NCI-H510A (cell line): ENCODE measurements at regions not wholly inside any gene's neighbourhood (a gene's known extent, or its start where the extent isn't known, plus 50 kb on each side); places are given as distances from the start of the nearest gene placed in this dataset.
"Not testable (repeated sequence)": the region's sequence is repeated elsewhere in the genome, so short reads cannot be mapped to it uniquely, and the experiment has no call there.

Experiments used
- DNase-seq: peaks from one replicate; lab custom pipeline; 2025; lab: John Stamatoyannopoulos, UW

DNA sequence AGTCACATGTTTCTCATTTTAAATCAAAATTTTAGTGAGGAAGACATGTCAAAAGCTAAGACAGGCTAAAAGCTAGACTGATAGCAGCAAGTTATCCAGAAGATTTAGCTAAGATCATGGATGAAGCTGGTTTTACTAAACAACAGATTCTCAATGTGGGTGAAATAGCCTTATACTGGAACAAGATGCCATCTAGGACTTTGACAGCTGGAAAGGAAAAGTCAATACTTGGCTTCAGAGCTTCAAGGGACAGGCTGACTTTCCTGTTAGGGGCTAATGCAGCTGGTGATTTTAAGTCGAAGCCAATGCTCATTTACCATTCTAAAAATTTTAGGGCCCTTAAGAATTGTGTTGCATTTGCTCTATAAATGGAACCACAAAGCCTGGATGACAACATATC is 455.3 kb upstream of the SLC10A2 start:
- no peak for DNase-seq

DNA sequence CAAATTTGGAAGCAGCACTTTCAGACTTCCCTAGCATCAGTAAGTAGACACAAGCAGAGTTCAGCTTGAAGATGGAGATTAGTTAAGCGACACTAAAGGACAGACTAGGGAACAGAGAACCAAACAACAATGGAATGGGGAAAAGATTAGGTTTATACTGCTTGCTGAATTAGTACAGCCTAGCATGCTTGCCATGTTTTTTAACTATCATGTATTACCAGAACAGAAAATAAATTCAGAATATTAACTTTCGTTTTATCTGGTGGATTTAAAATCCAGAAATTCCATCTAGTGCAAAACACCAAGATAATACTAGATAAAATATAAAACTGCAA is 451.5 kb upstream of the SLC10A2 start:
- DNase-seq: no peak

- no peak for DNase-seq
Measured at GRCh38 chr13:103517066-103517767, 451.0 kb upstream of the SLC10A2 start.

- DNase-seq: no peak
Measured at GRCh38 chr13:103516015-103516795, 450.0 kb upstream of the SLC10A2 start.

- DNase-seq: no peak
Measured at GRCh38 chr13:103515410-103515809, 449.2 kb upstream of the SLC10A2 start.

DNA sequence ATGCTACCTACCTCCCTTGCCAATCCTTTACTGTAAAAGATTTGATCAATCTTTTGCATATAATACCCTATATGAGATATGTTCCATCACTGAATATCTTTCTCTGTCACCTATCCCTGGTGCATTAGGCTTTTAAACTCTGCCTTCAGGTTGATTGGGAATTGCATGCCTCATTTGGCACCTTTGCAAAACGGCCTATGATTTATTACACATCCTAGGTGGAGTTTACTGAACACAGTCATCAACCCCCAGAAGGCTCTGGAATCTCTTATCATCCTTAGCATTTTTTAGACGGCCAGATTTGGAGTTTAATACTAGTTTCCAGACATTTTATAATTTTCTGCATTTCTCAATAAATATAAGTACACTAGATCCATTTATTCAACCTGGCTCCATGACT is 448.4 kb upstream of the SLC10A2 start:
- DNase-seq: no peak

DNA sequence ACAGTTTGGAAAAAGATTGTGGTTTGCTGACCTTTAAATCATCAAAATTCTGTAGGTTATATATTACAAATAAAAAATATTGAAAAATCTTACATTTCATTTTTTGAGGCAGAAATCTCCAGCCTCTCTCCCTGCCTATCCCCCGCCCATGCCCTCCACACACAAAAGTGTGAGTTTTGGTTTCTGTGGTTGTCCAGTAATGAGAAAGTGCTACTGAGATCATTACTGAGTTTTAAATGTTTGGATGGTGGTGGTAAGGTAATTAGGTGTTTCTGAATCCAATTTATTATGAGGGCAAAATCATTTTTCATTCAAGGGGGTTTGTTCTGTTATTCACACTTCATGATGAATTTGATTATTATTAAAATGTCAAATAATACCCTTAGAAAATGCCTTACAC is 448.0 kb upstream of the SLC10A2 start:
- no peak for DNase-seq

DNA sequence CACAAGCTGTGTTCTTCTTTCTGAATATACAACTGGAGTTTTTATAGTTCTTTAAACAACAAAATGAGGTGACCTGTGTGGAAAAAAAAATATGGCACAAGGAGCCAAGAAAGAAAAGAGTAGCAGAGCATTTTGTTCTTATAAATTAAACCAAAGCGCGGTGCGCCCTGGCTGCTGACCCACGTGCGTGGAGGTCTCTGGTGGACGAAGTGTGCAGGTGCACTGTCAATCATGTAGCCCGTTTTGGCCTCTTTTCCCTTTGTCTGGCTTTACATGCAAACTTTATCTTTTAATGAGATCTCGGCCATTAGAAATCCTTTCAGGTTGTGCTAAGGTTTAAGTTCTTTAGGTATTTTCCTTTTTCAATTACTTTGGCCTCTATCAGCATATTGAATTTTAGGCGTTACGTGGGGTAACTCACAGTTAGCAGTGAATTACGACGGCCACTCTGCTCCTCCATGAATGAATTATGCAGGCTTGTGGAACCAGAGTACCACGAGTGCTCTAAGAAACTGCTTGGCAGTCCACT is 443.9 kb upstream of the SLC10A2 start:
- DNase-seq: no peak

DNA sequence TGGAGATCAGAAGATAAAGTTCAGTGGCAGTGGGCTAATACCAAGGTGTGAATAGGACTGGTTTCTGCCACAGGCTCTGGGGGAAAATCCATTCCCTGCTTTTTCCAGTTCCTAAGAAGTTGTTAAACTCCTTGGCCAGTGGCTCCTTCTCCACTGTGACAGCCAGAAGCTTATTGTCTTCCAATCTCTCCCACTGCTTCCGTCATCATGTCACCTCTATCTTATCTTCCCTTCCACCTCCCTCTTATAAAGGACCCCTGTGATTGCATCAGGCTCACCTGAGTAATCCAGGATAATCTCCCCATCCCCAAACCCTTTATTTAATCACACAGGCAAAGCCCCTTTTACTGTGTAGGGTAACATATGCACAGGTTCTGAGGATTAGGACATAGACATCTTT is 431.2 kb upstream of the SLC10A2 start:
- DNase-seq: no peak

DNA sequence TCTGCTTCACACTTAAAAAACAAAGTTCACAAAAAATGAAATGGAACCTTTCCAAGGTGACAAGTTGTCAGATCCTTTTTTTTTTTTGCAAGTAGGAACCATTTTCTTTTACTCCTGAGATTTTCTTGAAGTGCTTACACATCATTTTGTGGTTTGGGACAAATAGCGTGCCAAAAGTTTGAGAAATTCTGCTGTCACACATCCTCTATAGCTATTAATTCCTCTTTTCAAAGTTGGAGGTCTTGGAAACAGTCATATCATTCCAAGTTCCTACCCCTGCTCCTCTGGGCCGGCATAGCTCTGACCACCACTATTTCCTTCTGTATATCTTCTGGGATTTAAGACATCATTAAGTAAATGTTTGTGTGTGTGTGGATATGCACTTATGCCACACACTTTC is 421.6 kb upstream of the SLC10A2 start:
- DNase-seq: no peak

DNA sequence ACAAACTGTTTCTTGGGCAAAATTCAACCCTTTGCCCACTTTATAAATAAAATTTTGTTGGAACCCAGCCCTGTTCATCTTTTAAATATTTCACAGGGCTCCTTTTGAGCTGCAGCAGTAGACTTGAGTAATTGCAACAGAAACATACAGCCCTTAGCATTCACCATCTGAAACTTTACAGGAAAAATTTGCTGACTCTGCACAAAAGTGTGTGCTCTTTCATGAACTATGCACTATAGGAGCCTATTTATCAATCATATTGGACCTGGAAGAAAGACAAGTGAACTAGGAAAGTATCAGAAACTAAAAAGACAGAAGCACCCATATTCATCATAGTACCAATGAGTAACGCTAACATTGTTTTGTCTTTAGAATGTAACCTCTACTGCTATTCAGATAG is 406.9 kb upstream of the SLC10A2 start:
- DNase-seq: no peak

- DNase-seq: no peak
Measured at GRCh38 chr13:103471896-103472295, 405.7 kb upstream of the SLC10A2 start.

GRCh38 chr13:103469771-103470170 is 403.6 kb upstream of the SLC10A2 start:
- no peak for DNase-seq

GRCh38 chr13:103466761-103467160 is 400.5 kb upstream of the SLC10A2 start:
- no peak for DNase-seq

DNA sequence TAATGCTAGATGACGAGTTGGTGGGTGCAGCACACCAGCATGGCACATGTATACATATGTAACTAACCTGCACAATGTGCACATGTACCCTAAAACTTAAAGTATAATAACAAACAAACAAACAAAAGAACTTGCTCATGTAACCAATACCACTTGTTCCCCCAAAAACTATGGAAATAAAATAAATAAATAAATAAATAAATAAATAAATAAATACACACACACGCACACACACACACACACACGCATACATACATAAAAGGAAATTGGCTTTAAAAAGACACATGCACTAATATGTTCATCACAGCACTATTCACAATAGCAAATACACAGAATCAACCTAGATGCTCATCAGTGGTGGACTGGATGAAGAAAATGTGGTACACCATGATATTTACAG is 394.0 kb upstream of the SLC10A2 start:
- DNase-seq: not testable (repeated sequence)

- DNase-seq: not testable (repeated sequence)
Measured at GRCh38 chr13:103457050-103457449, 390.8 kb upstream of the SLC10A2 start.

DNA sequence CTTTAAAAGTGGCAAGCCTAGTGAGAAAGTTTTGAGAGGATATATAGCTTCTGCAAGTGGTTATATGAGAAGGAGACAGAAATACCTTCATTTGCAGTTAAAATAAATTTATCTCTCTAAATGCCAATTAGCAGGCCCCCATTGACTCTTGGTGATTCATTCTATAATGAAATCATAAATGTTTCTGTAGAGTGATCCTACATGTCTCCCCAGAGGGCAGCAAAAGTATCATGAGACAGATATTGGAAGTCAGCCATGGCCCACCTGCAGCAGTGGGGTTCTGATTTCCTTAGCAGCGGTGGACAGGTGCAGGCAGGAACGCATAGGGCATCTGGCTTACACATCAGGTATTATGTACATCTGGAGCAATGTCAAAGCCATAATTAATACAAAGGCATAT is 385.4 kb upstream of the SLC10A2 start:
- no peak for DNase-seq

GRCh38 chr13:103443604-103444003 is 377.4 kb upstream of the SLC10A2 start:
- no peak for DNase-seq

- DNase-seq: no peak
Measured at GRCh38 chr13:103437651-103438050, 371.4 kb upstream of the SLC10A2 start.

GRCh38 chr13:103436057-103436654 is 369.9 kb upstream of the SLC10A2 start:
- no peak for DNase-seq

DNA sequence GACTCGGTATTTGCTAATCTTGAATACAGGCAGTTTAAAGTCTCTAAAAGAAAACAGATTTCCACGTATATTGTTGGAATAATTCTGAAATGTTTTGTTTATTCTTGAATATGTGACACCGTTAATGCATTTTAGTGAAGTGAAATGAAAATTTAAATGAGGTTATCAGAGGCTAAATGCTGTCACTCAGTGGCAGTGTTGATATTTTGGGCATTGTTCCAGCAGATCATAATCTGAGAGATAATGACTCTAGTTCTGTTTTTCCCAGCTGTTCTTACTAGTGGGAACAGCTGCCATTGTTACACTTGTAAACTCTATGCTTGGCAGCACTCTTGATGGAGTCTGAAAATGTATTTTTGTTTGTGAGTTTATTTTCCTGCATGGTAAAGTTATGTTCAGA is 365.6 kb upstream of the SLC10A2 start:
- no peak for DNase-seq

DNA sequence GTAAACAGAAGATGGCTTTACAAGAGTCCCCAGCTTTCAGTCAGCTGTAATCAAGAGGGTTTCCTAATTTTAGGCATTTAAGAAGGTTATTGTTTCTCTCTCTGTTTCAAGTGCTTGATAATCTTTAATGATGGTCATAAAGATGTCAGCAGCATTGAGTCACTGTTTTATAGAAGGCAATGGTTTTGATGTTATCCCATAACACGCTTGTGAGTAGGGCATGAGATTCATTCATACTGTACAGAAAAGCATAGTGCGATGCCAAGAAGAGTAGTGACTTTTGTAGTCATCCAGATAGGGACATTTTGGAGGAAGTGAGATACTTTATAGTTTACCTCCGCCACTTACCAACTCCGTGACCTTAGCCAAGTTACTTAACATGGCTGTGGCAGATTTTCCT is 364.2 kb upstream of the SLC10A2 start:
- DNase-seq: no peak

DNA sequence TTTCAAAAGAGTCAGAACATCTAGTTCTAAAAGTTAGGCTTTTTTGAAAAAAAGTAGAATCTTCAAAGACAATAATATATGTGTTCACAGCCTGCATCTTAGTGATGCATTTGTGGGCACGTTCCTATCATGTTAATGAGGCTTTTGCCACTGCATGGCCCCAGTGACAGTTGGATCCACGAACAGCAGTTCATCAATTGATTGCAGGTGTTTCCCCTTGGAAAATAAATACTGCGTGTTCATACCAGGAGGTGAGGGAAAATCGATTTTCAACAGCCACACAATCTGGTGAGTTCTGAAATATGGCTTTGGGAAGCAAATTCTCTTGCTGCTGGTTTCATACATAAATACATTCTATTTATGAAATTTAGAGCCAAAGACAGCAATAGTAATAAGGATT is 343.8 kb upstream of the SLC10A2 start:
- DNase-seq: no peak
